Sigmoid colon (tissue), 6 donors: ENCODE measurements at regions not wholly inside any gene's neighbourhood (a gene's known extent, or its start where the extent isn't known, plus 50 kb on each side); places are given as distances from the start of the nearest gene placed in this dataset.

Source experiments
- DNase-seq: peaks from one replicate; pipeline ENCODE4 v3.0.0-alpha.2; 2019
- H3K27ac ChIP-seq, 4 donors: fragments of 200-600 bp; sonication (generic); one replicate each; pipeline ENCODE4 v1.5.1; 2016 to 2019; ENCODE audit warnings: mild to moderate bottlenecking in 1 of 4
- H3K27me3 ChIP-seq, 3 donors: fragments of 200-600 bp; sonication (generic); one replicate each; pipeline ENCODE4 v1.5.1; 2019; ENCODE audit warnings: mild to moderate bottlenecking in 1 of 3
- H3K36me3 ChIP-seq, 4 donors: fragments of 200-600 bp; sonication (generic); one replicate each; pipeline ENCODE4 v1.5.1; 2016 to 2019
- H3K4me1 ChIP-seq, 4 donors: fragments of 200-600 bp; sonication (generic); one replicate each; pipeline ENCODE4 v1.5.1; 2017 to 2019
- H3K4me3 ChIP-seq, 4 donors: fragments of 200-600 bp; sonication (generic); one replicate each; pipeline ENCODE4 v1.5.1; 2017 to 2019; ENCODE audit warnings: mild to moderate bottlenecking in 2 of 4, moderate library complexity in 1 of 4
- H3K9me3 ChIP-seq, 4 donors: fragments of 200-600 bp in 3 of 4; sonication (generic) in 3 of 4; one replicate each; pipeline versions ENCODE4 v1.5.1 to v1.6.1; 2013 to 2019
- EP300 ChIP-seq, 4 donors: sonication (generic); formaldehyde crosslinking; IDR thresholded peaks; one replicate each; pipeline ENCODE4 v1.6.1; 2017; ENCODE audit warnings: antibody characterized with exemption in 4 of 4
- POLR2A ChIP-seq, 2 donors: fragments of 450-650 bp; IDR thresholded peaks; one replicate each; pipeline ENCODE4 v1.6.1; 2016; ENCODE audit warnings: antibody characterized with exemption in 2 of 2, mild to moderate bottlenecking in 2 of 2, moderate library complexity in 2 of 2
- POLR2AphosphoS5 ChIP-seq, 4 donors: sonication (generic); formaldehyde crosslinking; IDR thresholded peaks; one replicate each; pipeline ENCODE4 v1.6.1; 2017; ENCODE audit warnings: antibody characterized with exemption in 4 of 4
- WGBS, 2 donors: extraction: QIAGEN DNeasy Blood & Tissue Kit; methylation state at CpG; one replicate each; pipeline ENCODE4 v1.1.7; 2013; 5-methylcytosine and 5-hydroxymethylcytosine counted together
- intact Hi-C: fragments of 100-400 bp; cut with DNase I; formaldehyde crosslinking; loops from one replicate; pipeline ENCODE4 v1.15.1; 2023
- TF ChIP-seq, protein P1 (sequence below), 4 experiments: fragments of 450-650 bp in 3 of 4; fragments of 200-600 bp in 1 of 4; IDR thresholded peaks; one replicate each; pipeline ENCODE4 v1.5.1; 2016 to 2019; ENCODE audit warnings: antibody characterized with exemption in 4 of 4, mild to moderate bottlenecking in 3 of 4, moderate library complexity in 2 of 4
- donor health status: healthy with polysubstance abuse.
- donor health status: healthy.

DNA sequence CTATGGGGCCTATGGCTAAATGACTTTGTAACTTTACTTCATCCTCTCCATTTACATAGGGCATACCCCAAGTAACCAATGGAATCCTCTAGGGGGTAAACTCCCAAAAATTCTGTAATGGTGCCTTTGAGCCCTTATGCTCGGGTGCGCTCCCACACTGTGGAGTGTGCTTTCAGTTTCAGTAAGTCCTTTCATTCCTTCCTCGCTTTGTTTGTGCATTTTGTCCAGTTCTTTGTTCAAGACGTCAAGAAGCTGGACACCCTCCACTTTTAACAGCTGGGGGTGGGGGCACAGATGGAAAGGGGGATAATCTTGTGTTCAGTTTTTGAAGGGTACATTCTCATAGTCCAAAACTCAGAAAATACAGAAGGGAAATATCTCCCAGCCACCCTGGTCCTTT, 84.4 kb upstream of the C2CD4B start:
- intact Hi-C loops = no loop called here
- TF ChIP-seq POLR2AphosphoS5 (IDR thresholded peaks at IDR 0.05) (no peak), POLR2A (IDR thresholded peaks at IDR 0.05) (no peak), EP300 (IDR thresholded peaks at IDR 0.05) (no peak)
- TF ChIP-seq, protein P1, sequence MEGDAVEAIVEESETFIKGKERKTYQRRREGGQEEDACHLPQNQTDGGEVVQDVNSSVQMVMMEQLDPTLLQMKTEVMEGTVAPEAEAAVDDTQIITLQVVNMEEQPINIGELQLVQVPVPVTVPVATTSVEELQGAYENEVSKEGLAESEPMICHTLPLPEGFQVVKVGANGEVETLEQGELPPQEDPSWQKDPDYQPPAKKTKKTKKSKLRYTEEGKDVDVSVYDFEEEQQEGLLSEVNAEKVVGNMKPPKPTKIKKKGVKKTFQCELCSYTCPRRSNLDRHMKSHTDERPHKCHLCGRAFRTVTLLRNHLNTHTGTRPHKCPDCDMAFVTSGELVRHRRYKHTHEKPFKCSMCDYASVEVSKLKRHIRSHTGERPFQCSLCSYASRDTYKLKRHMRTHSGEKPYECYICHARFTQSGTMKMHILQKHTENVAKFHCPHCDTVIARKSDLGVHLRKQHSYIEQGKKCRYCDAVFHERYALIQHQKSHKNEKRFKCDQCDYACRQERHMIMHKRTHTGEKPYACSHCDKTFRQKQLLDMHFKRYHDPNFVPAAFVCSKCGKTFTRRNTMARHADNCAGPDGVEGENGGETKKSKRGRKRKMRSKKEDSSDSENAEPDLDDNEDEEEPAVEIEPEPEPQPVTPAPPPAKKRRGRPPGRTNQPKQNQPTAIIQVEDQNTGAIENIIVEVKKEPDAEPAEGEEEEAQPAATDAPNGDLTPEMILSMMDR (IDR thresholded peaks at IDR 0.05) = no peak
- H3K36me3 ChIP-seq = no peaks in the 10 kb centered on the region
- no peak for DNase-seq
- H3K4me1 ChIP-seq = no peaks in the 10 kb centered on the region
- H3K9me3 ChIP-seq = no peaks in the 10 kb centered on the region
- no peaks in the 10 kb centered on the region for H3K27me3 ChIP-seq
- no peak overlapping the region for H3K27ac ChIP-seq
- WGBS, 2 donors = 79 to 82% methylated on average over 4 of the region's 4 CpGs
- no peak overlapping the region for H3K4me3 ChIP-seq

DNA sequence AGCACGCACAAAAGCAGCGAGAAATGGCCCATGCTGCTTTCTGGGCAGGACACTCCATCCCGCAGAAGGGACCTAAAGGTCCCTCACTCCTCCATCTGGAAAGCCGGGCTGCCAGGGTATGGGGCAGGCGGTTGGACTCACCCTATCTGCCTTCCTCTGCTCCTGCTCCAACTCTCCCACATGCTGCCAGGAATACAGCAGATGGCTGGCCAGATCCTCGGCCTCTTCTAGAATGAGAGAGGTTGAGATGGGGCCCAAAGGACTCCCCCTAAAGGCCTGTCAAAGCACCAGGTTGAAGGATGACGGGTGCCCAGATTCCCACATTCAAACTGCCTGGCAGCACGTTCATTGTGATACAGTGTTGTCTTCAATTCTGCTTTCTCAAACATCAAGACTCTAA, 85.1 kb upstream of the C2CD4B start:
- no peaks in the 10 kb centered on the region for H3K27me3 ChIP-seq
- intact Hi-C loops = no loop called here
- TF ChIP-seq POLR2A (IDR thresholded peaks at IDR 0.05) = no peak
- TF ChIP-seq POLR2AphosphoS5 (IDR thresholded peaks at IDR 0.05) = no peak
- TF ChIP-seq, protein P1 (IDR thresholded peaks at IDR 0.05) = no peak
- TF ChIP-seq EP300 (IDR thresholded peaks at IDR 0.05) = no peak
- no peak overlapping the region for H3K27ac ChIP-seq
- no peaks in the 10 kb centered on the region for H3K36me3 ChIP-seq
- no peak overlapping the region for H3K4me3 ChIP-seq
- no peak for DNase-seq
- WGBS, 2 donors = 96% methylated on average over 8 of the region's 8 CpGs
- H3K9me3 ChIP-seq = no peaks in the 10 kb centered on the region
- H3K4me1 ChIP-seq = peaks cover 0 to under 1% (median under 1%) of the 10 kb centered on the region in 4 donors

DNA sequence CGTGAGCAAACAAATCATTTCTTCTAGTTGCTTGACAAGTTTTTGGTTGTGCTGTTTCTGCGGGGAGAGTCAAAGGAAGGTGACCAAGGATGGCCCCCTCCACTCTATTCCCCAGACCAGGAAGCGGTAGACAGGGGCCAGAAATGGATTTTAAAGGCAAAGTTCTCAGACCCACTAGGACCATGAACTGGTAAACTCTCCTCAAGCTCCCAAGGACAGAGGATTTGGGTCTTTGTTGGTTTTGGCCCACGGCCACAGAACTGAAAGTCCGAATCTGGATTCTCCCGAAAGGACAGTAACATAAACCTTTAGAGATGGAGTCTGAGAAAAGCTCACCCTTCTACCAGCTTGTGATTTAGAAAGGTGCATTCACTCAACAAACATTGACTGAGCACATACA, 85.9 kb upstream of the C2CD4B start:
- WGBS, 2 donors = 90 to 93% methylated on average over 6 of the region's 6 CpGs

DNA sequence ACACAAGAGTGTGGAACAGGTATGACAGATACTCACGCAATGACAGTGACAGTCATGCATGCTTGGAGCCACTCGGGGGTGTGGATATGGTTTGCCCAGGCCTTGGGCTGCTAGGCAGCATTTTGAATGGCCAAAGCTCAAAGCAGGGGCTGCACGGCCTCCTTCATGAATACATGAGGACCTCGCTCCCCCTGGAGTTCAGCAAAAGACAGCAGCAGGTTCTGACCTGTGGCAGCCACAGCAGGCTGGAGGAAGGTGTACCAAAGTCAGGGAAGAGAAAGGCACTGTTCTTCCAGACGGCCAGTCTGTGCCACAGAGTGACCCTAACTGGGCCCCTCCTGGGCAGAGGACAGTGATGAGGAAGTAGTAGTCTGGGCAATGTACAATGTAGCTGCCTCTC, 88.2 kb upstream of the C2CD4B start:
- H3K4me3 ChIP-seq = no peak overlapping the region
- no peaks in the 10 kb centered on the region for H3K9me3 ChIP-seq
- peaks cover 0 to 29% (median 24%) of the 10 kb centered on the region in 4 donors for H3K4me1 ChIP-seq
- no peaks in the 10 kb centered on the region for H3K36me3 ChIP-seq
- TF ChIP-seq POLR2AphosphoS5 (IDR thresholded peaks at IDR 0.05) (no peak), EP300 (IDR thresholded peaks at IDR 0.05) (no peak), POLR2A (IDR thresholded peaks at IDR 0.05) (no peak)
- TF ChIP-seq, protein P1 (IDR thresholded peaks at IDR 0.05) = no peak
- H3K27me3 ChIP-seq = no peaks in the 10 kb centered on the region
- WGBS, 2 donors = 75 to 76% methylated on average over 5 of the region's 5 CpGs
- no peak overlapping the region for H3K27ac ChIP-seq
- intact Hi-C loops = no loop called here
- no peak for DNase-seq

More for the DNA sequence above, 85.9 kb upstream of the C2CD4B start:
- intact Hi-C loops = no loop called here
- DNase-seq = no peak
- H3K4me3 ChIP-seq = no peak overlapping the region
- no peaks in the 10 kb centered on the region for H3K27me3 ChIP-seq
- H3K9me3 ChIP-seq = no peaks in the 10 kb centered on the region
- H3K36me3 ChIP-seq = no peaks in the 10 kb centered on the region
- no peak for TF ChIP-seq EP300 (IDR thresholded peaks at IDR 0.05)
- H3K4me1 ChIP-seq = peaks cover 0 to 8% (median 7%) of the 10 kb centered on the region in 4 donors
- H3K27ac ChIP-seq = no peak overlapping the region

DNA sequence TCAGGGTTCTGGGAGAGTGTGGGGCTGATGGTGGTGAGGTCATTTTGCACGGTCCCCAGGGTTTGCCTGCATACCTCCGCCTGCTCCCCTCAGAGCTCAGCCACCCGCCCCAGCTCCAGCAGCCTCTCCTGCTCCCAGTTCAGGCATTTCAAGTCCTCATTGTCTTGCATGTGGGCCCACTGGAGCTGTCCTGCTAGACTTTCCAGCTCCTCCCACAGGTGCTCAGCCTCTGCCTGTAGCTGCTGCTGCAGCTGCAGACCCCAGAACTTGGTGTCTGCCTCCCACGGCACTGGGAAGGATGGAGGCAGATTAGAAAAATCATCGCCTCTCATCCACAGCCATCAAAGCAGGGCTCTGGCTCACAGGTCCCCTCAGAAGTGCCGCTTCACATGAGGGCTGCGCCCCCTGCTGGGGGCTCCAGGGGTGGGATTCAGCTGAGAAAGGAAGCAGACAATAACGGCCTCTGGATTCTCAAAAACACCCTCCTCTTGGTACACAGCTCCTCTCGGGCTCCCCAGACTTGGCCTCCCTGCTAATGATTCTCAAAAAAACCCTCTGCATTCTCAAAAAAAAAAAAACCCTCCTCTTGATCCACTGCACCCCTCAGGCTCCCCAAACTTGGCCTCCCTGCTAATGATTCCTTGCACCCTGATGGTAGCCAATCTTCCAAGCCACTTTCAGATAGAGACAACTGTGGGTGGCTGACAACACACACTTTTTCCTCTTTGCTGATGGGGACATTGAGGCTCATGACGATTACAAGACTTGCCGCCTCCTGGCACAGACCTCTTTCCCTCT, 89.3 kb upstream of the C2CD4B start:
- intact Hi-C loops = no loop called here
- H3K4me1 ChIP-seq = peaks cover 0 to 31% (median 25%) of the 10 kb centered on the region in 4 donors
- H3K36me3 ChIP-seq = no peaks in the 10 kb centered on the region
- no peak overlapping the region for H3K27ac ChIP-seq
- 42 to 44% methylated on average over 11 of the region's 11 CpGs for WGBS, 2 donors
- no peak for TF ChIP-seq POLR2A (IDR thresholded peaks at IDR 0.05)
- TF ChIP-seq, protein P1 (IDR thresholded peaks at IDR 0.05) = peak in 1 of 4 experiments; percentile 28
- no peak overlapping the region for H3K4me3 ChIP-seq
- peak; percentile 72 for DNase-seq
- no peaks in the 10 kb centered on the region for H3K27me3 ChIP-seq
- no peaks in the 10 kb centered on the region for H3K9me3 ChIP-seq
